ENCODE measurements at regions not wholly inside any gene's neighbourhood (a gene's known extent, or its start where the extent isn't known, plus 50 kb on each side); places are given as distances from the start of the nearest gene placed in this dataset.

DNA sequence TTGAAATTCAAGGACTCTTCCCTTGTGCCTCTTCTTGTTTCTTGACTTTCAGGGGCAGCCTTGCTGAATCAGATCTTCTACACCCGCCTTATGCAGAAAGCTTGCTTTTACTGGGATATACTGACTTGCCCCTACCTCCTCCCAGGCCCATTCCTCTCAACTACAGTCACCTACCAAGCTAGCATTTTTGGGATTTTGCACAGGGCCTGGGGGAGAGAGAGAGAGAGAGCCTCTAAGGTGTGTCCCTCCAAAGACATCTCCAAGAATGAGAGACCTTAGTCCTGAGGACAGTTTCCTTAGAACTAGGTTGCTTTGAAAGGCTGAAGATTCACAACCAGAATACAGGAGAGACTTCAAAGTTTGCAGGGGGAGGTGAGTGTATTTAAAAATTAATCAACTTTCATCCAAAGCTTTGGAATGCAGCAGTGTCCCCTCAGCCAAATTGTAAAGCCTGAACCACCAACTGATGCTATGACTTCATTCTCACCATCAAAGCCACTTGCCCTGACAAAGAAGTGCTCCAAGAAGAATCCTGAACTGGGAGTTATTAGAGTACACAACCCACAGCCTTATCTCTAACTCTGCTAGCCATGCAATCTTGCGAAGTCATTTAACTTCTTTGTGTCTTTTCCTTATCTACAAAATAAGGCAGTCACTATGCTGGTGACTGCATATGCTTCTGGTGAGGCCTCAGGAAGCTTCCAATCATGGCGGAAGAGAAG is 96.1 kb upstream of the EGLN3 start (continued):
- TF ChIP-seq ZC3H8 (IDR thresholded peaks at IDR 0.05) (no peak), POLR3A (IDR thresholded peaks at IDR 0.05; ENCODE audit: borderline replicate concordance, extremely low read depth, insufficient read depth, insufficient read length) (no peak), RCOR1 (IDR thresholded peaks at IDR 0.05; ENCODE audit: borderline replicate concordance in 1 of 2, low read depth in 2 of 2, low read length in 2 of 2) (peak in 1 of 2 experiments; percentile 90; a peak in 1 of 4 replicates), ELF2 (CRISPR knock-in tag; IDR thresholded peaks at IDR 0.05) (no peak), GTF2A2 (tag; IDR thresholded peaks at IDR 0.05) (no peak), TCF3 (CRISPR knock-in tag; IDR thresholded peaks at IDR 0.05) (peak; percentile 69), DMBX1 (CRISPR knock-in tag; IDR thresholded peaks at IDR 0.05; ENCODE audit: borderline replicate concordance) (no peak), FOXA3 (CRISPR knock-in tag; conservative IDR thresholded peaks at IDR 0.05 in 1 of 2, IDR thresholded peaks at IDR 0.05 in 1 of 2) (peak; percentile 57 to 67; a peak in 1 of 4 replicates), CBFA2T2 (conservative IDR thresholded peaks at IDR 0.05) (peak; percentile 60), BACH1 (tag; IDR thresholded peaks at IDR 0.05) (no peak), ILF3 (IDR thresholded peaks at IDR 0.05; ENCODE audit: borderline replicate concordance) (no peak), CHD1 (IDR thresholded peaks at IDR 0.05; ENCODE audit: low read length) (no peak), NCOA6 (IDR thresholded peaks at IDR 0.05) (no peak), IRF2 (CRISPR knock-in tag; IDR thresholded peaks at IDR 0.05) (no peak)
- TF ChIP-seq, protein P1, sequence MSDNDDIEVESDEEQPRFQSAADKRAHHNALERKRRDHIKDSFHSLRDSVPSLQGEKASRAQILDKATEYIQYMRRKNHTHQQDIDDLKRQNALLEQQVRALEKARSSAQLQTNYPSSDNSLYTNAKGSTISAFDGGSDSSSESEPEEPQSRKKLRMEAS (CRISPR knock-in tag; IDR thresholded peaks at IDR 0.05) = no peak
- TF ChIP-seq, protein P2, sequence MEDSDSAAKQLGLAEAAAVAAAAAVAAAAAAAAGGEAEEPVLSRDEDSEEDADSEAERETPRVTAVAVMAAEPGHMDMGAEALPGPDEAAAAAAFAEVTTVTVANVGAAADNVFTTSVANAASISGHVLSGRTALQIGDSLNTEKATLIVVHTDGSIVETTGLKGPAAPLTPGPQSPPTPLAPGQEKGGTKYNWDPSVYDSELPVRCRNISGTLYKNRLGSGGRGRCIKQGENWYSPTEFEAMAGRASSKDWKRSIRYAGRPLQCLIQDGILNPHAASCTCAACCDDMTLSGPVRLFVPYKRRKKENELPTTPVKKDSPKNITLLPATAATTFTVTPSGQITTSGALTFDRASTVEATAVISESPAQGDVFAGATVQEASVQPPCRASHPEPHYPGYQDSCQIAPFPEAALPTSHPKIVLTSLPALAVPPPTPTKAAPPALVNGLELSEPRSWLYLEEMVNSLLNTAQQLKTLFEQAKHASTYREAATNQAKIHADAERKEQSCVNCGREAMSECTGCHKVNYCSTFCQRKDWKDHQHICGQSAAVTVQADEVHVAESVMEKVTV (CRISPR knock-in tag; IDR thresholded peaks at IDR 0.05) = no peak
- TF ChIP-seq, protein P3, sequence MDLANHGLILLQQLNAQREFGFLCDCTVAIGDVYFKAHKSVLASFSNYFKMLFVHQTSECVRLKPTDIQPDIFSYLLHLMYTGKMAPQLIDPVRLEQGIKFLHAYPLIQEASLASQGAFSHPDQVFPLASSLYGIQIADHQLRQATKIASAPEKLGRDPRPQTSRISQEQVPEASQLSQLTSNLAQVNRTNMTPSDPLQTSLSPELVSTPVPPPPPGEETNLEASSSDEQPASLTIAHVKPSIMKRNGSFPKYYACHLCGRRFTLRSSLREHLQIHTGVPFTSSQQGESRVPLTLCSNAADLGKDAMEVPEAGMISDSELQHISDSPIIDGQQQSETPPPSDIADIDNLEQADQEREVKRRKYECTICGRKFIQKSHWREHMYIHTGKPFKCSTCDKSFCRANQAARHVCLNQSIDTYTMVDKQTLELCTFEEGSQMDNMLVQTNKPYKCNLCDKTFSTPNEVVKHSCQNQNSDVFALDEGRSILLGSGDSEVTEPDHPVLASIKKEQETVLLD (IDR thresholded peaks at IDR 0.05) = no peak
- TF ChIP-seq, protein P4, sequence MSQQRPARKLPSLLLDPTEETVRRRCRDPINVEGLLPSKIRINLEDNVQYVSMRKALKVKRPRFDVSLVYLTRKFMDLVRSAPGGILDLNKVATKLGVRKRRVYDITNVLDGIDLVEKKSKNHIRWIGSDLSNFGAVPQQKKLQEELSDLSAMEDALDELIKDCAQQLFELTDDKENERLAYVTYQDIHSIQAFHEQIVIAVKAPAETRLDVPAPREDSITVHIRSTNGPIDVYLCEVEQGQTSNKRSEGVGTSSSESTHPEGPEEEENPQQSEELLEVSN (IDR thresholded peaks at IDR 0.05; ENCODE audit: borderline replicate concordance in 1 of 2, extremely low read depth in 1 of 2, insufficient read depth in 1 of 2, insufficient read length in 1 of 2, low read depth in 1 of 2, low read length in 1 of 2, poor library complexity in 1 of 2, severe bottlenecking in 1 of 2) = no peak
- TF ChIP-seq, protein P5, sequence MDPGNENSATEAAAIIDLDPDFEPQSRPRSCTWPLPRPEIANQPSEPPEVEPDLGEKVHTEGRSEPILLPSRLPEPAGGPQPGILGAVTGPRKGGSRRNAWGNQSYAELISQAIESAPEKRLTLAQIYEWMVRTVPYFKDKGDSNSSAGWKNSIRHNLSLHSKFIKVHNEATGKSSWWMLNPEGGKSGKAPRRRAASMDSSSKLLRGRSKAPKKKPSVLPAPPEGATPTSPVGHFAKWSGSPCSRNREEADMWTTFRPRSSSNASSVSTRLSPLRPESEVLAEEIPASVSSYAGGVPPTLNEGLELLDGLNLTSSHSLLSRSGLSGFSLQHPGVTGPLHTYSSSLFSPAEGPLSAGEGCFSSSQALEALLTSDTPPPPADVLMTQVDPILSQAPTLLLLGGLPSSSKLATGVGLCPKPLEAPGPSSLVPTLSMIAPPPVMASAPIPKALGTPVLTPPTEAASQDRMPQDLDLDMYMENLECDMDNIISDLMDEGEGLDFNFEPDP (CRISPR knock-in tag; IDR thresholded peaks at IDR 0.05) = no peak
- TF ChIP-seq, protein P6, sequence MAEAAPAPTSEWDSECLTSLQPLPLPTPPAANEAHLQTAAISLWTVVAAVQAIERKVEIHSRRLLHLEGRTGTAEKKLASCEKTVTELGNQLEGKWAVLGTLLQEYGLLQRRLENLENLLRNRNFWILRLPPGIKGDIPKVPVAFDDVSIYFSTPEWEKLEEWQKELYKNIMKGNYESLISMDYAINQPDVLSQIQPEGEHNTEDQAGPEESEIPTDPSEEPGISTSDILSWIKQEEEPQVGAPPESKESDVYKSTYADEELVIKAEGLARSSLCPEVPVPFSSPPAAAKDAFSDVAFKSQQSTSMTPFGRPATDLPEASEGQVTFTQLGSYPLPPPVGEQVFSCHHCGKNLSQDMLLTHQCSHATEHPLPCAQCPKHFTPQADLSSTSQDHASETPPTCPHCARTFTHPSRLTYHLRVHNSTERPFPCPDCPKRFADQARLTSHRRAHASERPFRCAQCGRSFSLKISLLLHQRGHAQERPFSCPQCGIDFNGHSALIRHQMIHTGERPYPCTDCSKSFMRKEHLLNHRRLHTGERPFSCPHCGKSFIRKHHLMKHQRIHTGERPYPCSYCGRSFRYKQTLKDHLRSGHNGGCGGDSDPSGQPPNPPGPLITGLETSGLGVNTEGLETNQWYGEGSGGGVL (CRISPR knock-in tag; IDR thresholded peaks at IDR 0.05) = no peak

Data from K562 (cell line).